K562 (cell line): ENCODE measurements at regions not wholly inside any gene's neighbourhood (a gene's known extent, or its start where the extent isn't known, plus 50 kb on each side); places are given as distances from the start of the nearest gene placed in this dataset.

Experiments used
- AFF1 ChIP-seq, 2 experiments: fragments of 450-650 bp; IDR thresholded peaks; 2 replicates each; pipeline ENCODE4 v1.6.1; 2018; ENCODE audit warnings: mild to moderate bottlenecking in 2 of 2, low read depth in 1 of 2; ENCODE audit not compliant: partially characterized antibody in 2 of 2
- BCL6 ChIP-seq: fragments of 250-450 bp; sonication (Bioruptor Pico); IDR thresholded peaks from 2 replicates; pipeline ENCODE4 v1.4.0; 2020
- CCNT2 ChIP-seq: IDR thresholded peaks from 2 replicates; pipeline ENCODE4 v1.6.1; 2011; ENCODE audit warnings: borderline replicate concordance, low read depth, mild to moderate bottlenecking, moderate library complexity, mixed read lengths, low read length; ENCODE audit not compliant: insufficient read length; ENCODE audit errors: extremely low read depth
- CREB3L1 ChIP-seq: fragments of 450-650 bp; IDR thresholded peaks from 2 replicates; pipeline ENCODE4 v1.6.1; 2014; ENCODE audit warnings: low read depth, mild to moderate bottlenecking, moderate library complexity, borderline replicate concordance
- MTF1 ChIP-seq: fragments of 250-450 bp; sonication (Bioruptor Pico); IDR thresholded peaks from 2 replicates; pipeline ENCODE4 v1.9.0; 2021; ENCODE audit warnings: moderate library complexity, mild to moderate bottlenecking, inconsistent platforms, borderline replicate concordance
- NCOR1 ChIP-seq: fragments of 450-650 bp; IDR thresholded peaks from 2 replicates; pipeline ENCODE4 v1.6.1; 2016; ENCODE audit warnings: mild to moderate bottlenecking, moderate library complexity
- RFX7 ChIP-seq: fragments of 250-450 bp; sonication (Bioruptor Pico); IDR thresholded peaks from 2 replicates; pipeline ENCODE4 v1.5.1; 2021; ENCODE audit warnings: mild to moderate bottlenecking
- SRSF9 ChIP-seq: fragments of 200-400 bp; formaldehyde crosslinking; IDR thresholded peaks from 2 replicates; pipeline ENCODE4 v1.6.1; 2017; ENCODE audit warnings: low read depth, low read length, borderline replicate concordance
- TOE1 ChIP-seq, 2 experiments: fragments of 450-650 bp in 1 of 2; sonication (generic) in 1 of 2; formaldehyde crosslinking in 1 of 2; IDR thresholded peaks; 2 replicates each; pipeline versions ENCODE4 v1.7.1 to v1.8.0; 2016 to 2022; ENCODE audit warnings: borderline replicate concordance in 2 of 2, mild to moderate bottlenecking in 2 of 2, antibody characterized with exemption in 1 of 2, inconsistent platforms in 1 of 2, low read depth in 1 of 2, missing genetic modification reagents in 1 of 2, moderate library complexity in 1 of 2
- ZBTB12 ChIP-seq: fragments of 250-450 bp; sonication (Bioruptor Pico); IDR thresholded peaks from 2 replicates; pipeline ENCODE4 v1.4.0; 2020
- ZHX1 ChIP-seq: fragments of 150-350 bp; conservative IDR thresholded peaks from 2 replicates; pipeline ENCODE4 v1.6.1; 2014; ENCODE audit warnings: low read length
- ZNF23 ChIP-seq: fragments of 250-450 bp; sonication (Bioruptor Pico); IDR thresholded peaks from 2 replicates; pipeline ENCODE4 v1.4.0; 2020; ENCODE audit warnings: mild to moderate bottlenecking
- ZNF282 ChIP-seq: sonication (generic); formaldehyde crosslinking; IDR thresholded peaks from 2 replicates; pipeline ENCODE4 v1.8.1; 2023; ENCODE audit warnings: missing genetic modification reagents
- ZNF583 ChIP-seq: fragments of 250-450 bp; sonication (Bioruptor Pico); IDR thresholded peaks from 2 replicates; pipeline ENCODE4 v1.4.0; 2020
- ZNF644 ChIP-seq: fragments of 200-800 bp; sonication (Bioruptor generic); IDR thresholded peaks from 2 replicates; pipeline ENCODE4 v1.6.1; 2016; ENCODE audit warnings: low read depth, missing genetic modification characterization, missing compliant biosample characterization
- ZNF699 ChIP-seq: fragments of 250-450 bp; sonication (Bioruptor Pico); IDR thresholded peaks from 2 replicates; pipeline ENCODE4 v1.8.0; 2021; ENCODE audit warnings: mild to moderate bottlenecking, moderate library complexity; ENCODE audit not compliant: insufficient replicate concordance
- ZNF707 ChIP-seq: fragments of 250-450 bp; sonication (Bioruptor Pico); conservative IDR thresholded peaks from 2 replicates; pipeline ENCODE4 v1.8.0; 2022; ENCODE audit warnings: inconsistent platforms, mild to moderate bottlenecking, moderate library complexity
- TF ChIP-seq, protein P1 (sequence below), 2 experiments: fragments of 450-650 bp in 1 of 2; sonication (generic) in 1 of 2; formaldehyde crosslinking; conservative IDR thresholded peaks; 2 replicates each; pipeline versions ENCODE4 v1.4.0 to v1.8.1; 2020 to 2022; ENCODE audit warnings: mild to moderate bottlenecking in 1 of 2, missing genetic modification reagents in 1 of 2

DNA sequence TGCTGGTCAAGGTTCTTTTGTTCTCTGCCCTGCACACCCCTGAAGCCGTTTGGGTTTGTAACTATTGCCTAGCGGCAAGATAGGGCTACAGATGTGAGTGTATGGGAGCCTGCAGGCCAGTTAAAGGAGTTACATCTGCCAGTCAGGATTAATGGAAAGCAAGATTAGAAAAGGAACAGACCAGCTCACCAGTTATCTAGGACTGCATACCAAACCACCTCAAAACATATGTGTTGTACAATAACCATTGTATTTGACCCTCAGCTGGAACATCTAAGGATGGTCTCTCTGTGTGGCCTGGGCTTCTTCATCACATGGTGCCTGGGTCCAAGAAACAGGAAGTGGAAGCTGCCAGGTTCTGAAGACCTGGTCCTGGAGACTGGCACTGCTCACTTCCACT lies 52.5 kb upstream of the FBXO28 start (continued):
- TF ChIP-seq CREB3L1 (no peak), ZNF23 (CRISPR knock-in tag) (no peak), ZNF699 (CRISPR knock-in tag) (no peak), MTF1 (no peak), ZNF707 (CRISPR knock-in tag) (no peak), BCL6 (CRISPR knock-in tag) (no peak), AFF1 (IDR thresholded peaks at IDR 0.05; ENCODE audit: low read depth in 1 of 2, partially characterized antibody in 2 of 2) (no peak), ZBTB12 (no peak), SRSF9 (no peak), CCNT2 (peak; percentile 37), TOE1 (IDR thresholded peaks at IDR 0.05; ENCODE audit: borderline replicate concordance) (no peak), TOE1 (CRISPR knock-in tag; IDR thresholded peaks at IDR 0.05; ENCODE audit: borderline replicate concordance, low read depth) (no peak), RFX7 (CRISPR knock-in tag) (no peak), ZNF644 (tag) (no peak), ZNF282 (no peak), NCOR1 (peak; percentile 89), ZNF583 (CRISPR knock-in tag) (no peak), ZHX1 (no peak)
- TF ChIP-seq, protein P1, sequence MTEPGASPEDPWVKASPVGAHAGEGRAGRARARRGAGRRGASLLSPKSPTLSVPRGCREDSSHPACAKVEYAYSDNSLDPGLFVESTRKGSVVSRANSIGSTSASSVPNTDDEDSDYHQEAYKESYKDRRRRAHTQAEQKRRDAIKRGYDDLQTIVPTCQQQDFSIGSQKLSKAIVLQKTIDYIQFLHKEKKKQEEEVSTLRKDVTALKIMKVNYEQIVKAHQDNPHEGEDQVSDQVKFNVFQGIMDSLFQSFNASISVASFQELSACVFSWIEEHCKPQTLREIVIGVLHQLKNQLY (CRISPR knock-in tag; conservative IDR thresholded peaks at IDR 0.05), result no peak
